NCI-H2107 treated with DMSO at 0.1 percent for 48 hours (cell line): ENCODE measurements at regions not wholly inside any gene's neighbourhood (a gene's known extent, or its start where the extent isn't known, plus 50 kb on each side); places are given as distances from the start of the nearest gene placed in this dataset.
"Not testable (repeated sequence)": the region's sequence is repeated elsewhere in the genome, so short reads cannot be mapped to it uniquely, and the experiment has no call there.

ENCODE experiments used
- DNase-seq: peaks from one replicate; lab custom pipeline; 2025; ENCODE audit not compliant: unreplicated experiment; lab: John Stamatoyannopoulos, UW

DNA sequence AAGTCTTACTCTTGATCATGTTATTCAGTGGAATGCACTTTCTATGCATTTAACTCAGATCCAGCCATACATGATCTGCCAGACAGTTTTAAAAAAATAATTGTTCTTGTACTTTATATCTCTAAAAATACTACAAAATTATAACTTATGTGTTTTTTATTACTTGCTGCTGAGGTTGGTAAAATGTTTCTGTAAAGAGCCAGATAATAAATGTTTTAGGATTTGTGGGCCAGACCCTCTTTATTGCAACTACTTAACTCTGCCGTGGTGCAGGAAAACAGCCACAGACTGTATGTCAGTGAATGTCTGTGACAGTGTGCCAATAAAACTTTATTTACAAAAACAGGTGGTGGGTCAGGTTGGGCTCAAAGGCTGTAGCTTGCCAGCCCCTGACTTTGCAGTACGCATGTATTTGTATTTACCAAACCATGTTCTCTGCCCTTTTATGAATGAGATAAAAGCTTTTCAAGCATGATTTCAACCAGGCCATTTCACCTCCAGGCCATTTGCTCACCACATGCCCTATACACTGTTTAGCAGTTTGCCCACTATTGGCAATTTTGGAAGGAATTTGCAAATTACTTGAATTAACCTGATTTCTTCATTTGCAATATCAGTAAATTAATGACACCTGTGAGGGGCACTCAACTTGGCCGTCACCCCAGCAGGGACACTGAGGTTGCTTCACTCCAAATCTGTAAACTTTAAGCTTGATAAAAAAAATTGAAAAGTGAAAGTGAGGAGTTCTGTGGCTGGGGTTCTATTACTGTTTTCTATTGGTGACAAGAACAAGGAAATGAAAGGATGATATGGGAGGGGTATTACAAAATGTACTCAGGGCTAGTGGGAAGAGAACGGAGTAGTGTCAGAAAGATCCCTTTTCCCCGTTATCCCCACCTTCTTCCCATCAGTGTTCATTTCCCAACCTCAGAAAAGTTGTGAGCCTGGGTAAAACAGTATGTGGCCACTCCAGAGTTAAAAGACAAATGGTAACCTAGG is 133.4 kb downstream of the CEBPB start:
- no peak for DNase-seq

DNA sequence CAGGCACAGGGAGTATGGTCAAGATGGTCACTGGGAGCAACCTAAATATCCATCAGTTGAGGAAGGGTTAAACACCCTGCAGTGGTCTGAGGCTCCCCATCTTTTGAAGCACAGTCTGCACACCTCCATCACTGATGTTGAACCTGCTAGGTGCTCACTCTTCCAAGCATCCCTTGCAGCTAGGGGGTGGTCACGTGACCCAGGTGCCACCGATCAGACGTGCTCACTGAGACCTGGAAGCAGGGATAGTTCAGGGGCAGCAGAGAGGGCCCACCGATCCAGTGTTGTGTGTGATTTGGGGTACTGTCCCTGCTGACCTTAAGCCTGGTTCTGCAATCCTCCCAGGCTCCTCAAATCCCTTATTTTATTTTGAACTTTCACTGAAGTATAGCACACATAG is 134.6 kb downstream of the CEBPB start:
- DNase-seq = no peak

DNA sequence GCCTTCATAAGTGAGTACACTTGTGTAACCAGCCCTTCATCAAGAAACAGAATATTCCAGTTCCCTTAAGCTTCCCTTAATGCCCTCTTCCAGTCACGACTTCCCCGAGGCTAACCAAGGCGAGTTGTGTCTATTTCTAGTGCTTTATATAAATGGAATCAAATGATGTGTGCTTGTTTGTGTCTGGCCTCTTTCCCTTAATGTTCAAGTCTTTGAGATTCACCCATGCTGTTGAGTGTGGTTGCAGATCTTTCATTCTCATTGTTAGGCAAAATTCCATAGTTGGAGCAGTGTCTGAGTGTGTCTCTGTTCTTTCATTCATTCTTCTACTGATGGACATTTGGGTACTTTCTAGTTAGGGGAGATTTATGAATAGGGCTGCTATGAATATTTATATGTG is 135.0 kb downstream of the CEBPB start:
- DNase-seq = no peak

DNA sequence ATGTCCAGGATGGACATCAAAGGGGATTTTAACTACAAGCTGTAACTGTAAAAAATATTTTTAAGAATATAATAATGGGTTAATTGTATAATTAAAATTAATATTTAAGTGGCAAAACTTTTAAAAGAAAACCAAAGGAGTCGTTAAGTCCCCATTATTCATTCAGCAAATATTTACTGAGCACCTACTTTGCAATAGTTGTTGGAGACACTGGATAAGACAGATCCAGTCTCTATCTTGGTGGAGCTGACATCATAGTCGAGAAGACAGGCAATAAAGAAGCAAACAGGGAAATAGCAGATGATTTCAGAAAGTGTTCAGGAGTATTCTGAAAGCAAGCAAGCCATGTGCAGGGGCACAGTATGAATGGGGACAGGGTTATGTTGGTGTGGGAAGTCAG is 137.0 kb downstream of the CEBPB start:
- DNase-seq = no peak

DNA sequence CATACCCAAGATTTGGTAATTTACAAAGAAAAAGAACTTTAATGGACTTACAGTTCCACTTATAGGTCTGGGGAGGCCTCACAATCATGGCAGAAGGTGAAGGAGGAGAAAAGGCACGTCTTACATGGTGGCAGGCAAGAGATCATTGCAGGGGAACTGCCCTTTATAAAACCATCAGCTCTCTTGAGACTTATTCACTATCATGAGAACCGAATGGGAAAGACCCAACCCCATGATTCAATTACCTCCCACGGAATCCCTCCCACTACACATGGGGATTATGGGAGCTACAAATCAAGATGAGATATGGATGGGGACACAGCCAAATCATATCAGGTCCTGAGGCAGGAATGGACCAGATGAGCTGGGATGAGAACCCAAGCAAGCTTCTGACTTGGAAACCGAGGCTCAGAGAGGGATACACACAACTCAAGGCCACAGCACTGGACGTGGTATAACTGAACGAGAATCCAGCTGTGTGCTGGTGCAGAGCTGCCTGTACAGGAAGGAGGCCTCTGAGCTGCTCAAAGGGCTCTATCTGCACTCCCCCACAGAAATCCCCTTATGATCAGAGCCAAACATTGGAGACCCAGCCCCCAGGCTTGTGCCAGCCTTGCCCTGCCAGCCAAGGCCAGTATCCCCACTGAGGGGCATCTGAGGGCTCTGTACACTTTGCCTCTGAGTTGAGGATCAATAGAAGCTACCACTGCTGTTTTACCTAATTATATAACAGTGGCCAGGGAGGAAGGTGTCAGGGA is 137.8 kb downstream of the CEBPB start:
- no peak for DNase-seq

DNA sequence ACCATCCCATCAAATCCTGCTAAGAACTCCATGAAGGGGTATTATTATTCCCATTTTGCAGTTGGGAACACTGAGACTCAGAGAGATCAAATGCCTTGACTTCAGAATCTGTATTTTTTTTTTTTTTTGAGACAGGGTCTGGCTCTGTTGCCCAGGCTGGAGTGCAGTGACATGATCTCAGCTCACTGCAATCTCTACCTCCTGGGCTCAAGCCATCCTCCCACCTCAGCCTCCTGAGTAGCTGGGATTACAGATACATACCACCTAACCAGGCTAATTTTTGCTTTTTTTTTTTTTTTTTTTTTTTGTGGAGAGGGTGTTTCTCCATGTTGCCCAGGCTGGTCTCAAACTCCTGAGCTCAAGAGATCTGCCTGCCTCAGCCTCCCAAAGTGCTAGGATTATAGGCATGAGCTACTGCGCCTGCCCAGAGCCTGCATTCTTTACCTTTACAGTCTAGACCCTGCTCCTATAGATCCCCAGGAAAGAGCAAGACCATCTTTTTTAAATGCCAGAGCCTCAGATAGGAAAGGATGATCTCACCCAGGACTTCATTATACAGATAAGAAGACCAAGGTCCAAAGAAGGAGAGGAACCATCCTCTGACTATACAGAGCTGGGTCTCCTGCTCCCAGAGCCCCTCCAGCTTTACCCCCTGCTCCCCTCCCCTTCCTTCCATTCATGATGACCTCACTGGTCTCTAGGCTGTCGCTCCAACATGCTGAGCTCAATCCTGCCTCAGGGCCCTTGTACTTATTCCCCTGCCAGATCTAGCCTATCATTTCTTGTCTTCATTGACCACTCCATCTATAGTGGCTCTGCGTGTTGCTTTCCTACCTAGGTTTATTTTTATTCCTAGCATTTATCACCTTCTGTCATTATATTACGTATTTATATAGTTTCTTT is 138.6 kb downstream of the CEBPB start:
- no peak for DNase-seq

DNA sequence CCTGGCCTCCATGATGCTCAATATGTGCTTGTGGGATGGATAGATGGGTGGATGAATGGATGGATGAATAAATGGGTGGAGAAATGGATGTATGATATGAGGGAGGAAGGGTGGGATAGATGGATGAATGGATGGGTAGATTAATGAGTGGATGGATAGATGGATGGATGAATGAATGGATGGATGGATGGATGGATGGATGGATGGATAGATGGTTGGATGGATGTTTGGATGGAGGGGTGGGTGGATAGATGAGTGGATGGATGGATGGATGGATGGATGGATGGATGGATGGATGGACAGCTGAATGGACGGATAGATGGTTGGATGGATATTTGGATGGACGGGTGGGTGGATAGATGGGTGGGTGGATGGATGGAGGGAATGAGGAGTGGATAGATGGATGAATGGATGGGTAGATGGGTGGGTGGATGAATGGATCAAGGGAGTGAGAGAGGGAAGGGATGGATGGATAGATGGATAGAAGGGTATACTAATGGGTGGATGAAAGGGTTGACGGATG is 139.4 kb downstream of the CEBPB start:
- no peak for DNase-seq

DNA sequence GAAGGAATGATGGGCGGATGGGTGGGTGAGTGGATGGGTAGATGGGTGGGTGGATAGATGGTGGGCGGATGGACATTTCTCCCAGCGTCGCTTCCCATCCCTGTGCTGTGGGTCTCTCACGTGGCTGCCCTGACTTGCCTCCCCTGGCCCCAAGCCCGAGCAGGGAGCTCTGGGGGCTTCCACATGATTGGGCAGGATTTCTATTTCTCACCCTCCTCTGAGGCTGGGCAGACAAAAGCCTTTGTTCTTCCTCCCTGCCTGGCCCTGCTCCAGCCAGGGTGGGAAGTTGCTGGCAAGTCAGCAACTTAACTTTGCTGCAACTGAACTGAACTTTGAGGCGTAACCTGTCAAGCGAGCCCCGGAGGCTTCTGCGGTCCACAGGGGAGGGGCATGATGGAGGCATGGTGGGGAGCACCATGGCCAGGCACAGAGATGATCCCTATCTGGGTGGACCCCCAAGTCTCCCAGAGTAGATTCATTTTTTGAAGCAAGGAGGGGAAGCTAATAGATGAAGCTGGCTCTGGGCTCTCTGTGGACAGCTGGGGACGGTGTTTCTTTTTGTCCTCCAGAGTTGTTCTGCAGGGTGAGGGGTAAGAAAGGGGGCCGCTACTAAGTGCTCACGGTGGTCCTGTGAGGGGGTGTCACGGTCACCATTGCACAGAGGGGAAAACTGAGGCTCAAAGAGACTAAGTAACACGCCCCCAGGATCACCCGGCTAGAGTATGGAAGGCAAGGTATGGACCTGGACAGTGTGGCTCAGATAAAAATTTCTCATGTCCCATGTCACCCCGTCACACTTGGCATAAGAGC is 140.1 kb downstream of the CEBPB start:
- DNase-seq = no peak

DNA sequence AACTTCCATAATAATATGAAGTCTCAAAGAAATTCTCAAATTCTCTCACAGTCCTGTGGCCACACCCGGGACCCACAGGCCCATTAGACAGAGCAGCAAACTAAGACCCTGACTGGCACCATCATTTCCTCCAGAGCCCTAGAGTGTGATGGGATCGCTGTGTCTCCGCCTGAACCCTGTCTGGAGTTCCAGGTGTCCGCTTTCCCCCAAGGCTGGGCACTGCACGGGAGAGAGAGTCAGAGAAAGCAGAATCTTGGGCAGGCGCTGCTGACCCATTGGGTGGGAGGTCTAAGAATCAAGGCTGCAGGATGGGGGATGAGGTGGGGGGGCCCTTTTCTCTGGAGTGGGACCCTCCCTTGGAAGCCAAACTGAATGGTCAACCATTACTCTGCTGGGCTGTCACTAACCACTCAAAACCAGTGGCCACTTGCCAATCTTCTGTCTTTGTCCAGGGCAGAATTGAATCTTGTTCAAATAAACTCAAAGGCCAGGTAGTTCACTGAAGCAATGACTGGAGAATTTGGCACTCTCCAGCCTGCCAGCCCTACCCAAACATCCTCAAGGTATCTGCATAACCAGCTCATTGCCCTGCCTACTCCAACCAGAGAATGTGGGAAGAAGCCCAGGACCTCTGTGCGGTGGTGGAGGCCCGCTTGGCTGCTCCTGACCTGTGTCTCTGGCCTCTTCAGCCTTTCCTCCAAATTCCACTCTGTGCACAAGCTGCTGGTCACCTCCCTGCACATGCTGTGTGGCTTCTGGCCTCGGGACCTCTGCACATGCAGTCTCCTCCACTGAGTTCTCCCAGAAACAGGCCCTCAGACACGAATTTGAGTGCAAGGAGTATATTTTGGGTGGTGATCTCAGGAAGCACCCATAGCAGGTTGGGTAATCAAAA is 141.1 kb downstream of the CEBPB start:
- no peak for DNase-seq

DNA sequence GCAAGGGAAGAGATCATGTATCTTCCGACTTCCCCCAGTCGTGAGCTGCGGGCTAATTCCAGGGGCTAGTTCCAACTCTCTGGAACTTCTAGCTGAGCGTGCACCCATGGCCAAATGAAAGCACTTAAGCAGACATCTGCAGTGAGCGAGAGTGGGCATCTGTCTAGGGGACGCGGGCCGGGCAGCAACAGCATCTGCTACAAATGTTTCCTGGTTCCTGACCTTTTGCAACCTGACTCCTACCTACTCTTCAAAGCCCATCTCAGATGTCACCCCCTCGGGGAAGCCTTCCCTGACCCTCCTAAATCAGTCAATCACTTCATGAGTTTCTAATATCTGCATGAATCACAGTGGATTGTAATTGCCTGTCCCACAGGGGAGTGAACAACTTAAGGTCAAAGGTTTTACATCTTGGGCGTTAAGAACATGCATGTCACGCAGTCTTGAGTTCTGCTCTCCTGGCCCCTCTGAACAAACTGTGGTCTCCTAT is 141.9 kb downstream of the CEBPB start:
- DNase-seq = no peak

DNA sequence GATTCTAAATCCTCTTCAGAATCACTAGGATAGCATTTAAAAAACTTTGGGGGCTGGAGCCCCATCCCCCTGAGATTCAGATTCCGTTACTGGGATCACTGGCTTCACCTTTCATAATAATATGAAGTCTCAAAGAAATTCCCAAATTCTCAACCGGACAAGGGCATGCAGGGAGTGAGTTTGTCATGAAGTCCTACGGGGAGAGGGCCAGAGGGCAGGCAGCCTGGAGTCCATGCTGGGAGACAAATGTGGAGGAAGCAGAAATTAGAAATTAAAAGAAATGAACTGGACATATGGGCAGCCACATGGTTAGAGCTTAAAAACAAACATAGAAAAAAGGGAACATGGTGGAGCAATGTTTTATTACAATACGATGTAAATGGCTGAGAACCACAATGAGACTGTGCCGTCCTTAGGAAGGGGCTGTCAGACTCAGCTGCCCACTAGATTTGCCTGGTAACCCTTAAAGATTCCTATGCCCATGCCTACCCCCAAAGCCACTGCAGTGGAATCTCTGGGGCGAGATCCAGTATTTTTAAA is 142.6 kb downstream of the CEBPB start:
- no peak for DNase-seq

DNA sequence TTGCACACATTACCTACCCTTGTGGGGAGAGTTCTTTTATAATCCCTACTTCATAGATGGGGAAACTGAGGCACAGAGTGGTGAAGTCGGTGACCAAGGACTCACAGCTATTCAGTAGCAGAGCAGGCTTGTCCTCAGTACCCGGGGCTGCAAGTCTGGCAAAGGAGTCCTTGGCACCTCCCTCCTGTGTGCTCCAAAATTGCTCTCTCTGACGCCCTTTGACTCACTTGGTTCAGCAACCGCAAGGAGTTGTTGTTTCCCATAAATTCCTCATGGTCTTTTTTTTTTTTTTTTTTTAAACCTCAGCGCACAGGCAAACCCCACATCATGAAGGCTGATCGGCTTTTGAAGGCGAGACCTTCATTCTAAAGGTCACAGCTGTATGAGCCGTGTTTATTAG is 143.2 kb downstream of the CEBPB start:
- DNase-seq = no peak

DNA sequence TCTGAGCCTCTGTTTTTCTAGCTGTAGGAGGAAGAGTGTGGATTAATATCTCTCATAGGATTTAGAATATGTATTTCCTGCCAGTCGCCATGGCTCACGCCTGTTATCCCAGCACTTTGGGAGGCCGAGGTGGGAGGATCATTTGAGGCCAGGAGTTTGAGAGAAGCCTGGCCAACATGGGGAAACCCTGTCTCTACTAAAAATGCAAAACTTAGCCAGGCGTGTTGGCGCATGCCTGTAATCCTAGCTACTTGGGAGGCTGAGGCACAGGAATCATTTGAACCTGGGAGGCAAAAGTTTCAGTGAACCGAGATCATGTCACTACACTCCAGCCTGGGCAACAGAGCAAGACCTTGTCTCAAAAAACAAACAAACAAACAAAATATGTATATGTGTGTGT is 143.9 kb downstream of the CEBPB start:
- DNase-seq = not testable (repeated sequence)

DNA sequence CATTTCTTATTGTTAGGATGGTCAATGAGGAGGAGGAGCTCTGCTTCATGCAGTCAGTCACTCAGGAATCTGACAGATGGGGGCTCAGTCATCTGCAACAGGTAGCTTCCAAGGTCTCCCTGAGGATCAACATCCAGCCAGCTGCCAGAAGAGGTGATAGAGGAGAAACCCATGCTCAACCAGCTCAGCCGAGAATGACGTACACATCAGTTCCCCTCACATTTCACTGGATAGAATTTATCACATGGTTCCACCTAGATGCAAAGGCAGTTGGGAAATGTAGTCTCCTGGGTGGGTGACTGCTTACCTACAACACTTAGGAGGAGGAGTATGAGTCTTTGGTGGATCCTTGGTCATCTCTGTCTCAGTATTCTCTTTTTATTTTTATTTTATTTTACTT is 144.5 kb downstream of the CEBPB start:
- peak; percentile 50 for DNase-seq

DNA sequence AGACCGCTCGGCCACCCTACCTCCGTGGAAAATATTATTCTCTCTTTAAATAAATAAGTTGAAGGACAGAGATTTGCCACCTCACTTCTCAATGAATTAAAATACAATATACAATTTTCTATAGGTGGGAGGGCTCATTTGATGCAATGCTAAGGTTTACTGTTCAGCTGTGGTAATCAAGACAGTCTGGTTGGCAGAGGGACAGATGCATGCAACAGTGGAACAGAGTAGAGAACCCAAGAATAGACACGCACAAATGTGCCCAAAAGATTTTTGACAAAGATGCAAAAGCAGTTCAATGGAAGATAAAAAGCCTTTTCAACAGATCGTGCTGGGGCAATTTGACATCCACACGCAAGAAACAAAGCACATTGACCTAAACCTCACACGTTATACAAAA is 145.2 kb downstream of the CEBPB start:
- DNase-seq = no peak

DNA sequence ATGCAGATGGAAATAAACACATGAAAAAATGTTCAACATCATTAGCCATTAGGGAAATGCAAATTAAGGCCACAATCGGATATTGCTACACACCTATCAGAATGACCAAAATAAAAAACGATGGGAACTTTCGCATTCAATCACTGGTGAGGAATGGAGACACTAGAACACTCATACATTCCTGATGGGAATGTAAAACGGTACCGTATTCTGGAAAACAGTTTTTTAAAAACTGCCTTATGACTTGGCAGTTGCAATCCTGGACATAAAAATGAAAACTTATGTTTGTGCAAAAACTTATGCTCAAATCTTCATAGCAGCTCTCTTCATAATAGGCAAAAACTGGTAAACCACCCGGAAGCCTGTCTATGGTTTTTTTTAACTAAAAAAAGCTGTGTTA is 146.0 kb downstream of the CEBPB start:
- DNase-seq = no peak

DNA sequence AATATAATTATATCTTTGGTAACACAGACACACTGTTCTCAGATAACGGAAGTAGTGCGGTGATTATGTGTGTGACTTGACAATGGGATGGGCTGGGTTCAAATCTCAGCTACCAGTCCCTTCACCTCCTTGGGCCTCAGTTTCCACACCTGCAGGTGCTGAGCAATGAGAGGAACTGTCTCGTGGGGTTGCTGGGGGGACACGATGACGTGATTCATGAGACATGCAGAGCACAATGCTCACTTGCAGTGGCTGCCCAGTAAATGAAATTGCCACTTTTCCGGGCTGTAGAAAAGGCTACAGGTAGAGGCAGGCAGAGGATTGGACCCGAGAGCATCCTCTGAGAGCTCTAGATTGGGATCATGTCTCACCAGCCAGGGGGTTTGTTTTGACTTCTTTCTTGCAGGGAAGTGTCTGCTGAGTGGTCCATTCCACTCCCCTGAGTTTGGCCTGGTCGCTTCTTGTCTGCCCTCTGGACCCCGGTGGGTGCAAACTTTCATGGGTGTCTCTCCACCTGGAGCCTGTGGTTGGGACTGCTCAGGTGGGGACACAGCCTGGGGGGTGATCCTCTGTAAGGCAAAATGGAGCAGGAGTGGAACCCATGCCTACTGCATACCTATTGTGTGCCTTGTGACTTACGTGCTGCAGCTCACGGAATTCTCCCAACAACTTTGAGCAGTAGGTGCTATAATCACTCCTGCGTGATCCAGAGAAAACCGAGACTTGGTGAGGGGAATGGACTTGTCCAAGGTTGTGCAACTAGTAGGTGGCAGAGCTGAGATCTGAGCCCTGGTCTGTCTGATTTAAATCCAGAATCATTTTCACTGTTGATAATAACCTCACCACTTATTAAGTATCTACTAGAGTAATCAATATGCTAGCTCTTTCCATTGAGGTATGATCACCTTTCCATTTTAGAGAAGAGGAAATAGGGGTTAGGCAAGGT is 147.2 kb downstream of the CEBPB start:
- DNase-seq = no peak
